ENCODE measurements at regions not wholly inside any gene's neighbourhood (a gene's known extent, or its start where the extent isn't known, plus 50 kb on each side); places are given as distances from the start of the nearest gene placed in this dataset.

- TF ChIP-seq POLR2A (IDR thresholded peaks at IDR 0.05; ENCODE audit: low read depth, low read length) (no peak), POLR2AphosphoS5 (IDR thresholded peaks at IDR 0.05; ENCODE audit: low read depth, low read length) (no peak), TAF1 (IDR thresholded peaks at IDR 0.05; ENCODE audit: borderline replicate concordance, low read depth, low read length) (no peak)
Observed at GRCh38 chr1:170864876-170865538, 70.3 kb upstream of the MROH9 start.

All from GM12892 (cell line).